ENCODE measurements at regions not wholly inside any gene's neighbourhood (a gene's known extent, or its start where the extent isn't known, plus 50 kb on each side); places are given as distances from the start of the nearest gene placed in this dataset.

DNA sequence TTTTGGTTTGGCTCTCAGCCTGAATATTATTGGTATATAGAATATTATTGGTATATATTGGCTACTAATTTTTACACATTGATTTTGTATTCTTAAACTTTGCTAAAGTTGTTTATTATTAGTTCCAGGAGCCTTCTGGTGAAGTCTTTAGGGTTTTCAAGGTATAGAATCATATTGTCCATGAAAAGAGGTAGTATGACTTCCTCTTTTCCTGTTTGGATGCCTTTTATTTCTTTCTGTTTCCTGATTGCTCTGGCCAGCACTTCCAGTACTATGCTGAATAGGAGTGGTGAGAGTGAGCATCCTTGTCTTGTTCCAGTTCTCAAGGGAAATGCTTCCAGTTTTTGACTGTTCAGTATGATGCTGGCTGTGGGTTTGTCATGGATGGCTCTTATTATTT is 107.3 kb upstream of the LIPC start:
- no peak for DNase-seq (ENCODE audit: low read depth, low spot score)

DNA sequence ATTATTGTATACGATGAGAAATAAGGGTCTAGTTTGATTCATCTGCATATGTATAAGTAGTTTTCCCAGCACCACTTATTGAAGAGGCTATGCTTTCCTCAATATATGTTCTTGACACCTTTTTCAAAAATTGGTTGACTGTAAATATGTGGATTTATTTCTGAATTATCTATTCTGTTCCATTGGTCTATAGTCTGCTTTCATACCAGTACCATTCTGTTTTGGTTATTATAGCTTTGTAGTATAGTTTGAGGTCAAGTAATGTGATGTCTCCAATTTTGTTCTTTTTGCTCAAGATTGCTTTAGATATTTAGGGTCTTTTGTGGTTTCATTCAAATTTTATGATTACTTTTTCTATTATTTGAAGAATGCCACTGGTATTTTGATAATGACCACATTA is 103.8 kb upstream of the LIPC start:
- no peak for DNase-seq (ENCODE audit: low read depth, low spot score)

DNA sequence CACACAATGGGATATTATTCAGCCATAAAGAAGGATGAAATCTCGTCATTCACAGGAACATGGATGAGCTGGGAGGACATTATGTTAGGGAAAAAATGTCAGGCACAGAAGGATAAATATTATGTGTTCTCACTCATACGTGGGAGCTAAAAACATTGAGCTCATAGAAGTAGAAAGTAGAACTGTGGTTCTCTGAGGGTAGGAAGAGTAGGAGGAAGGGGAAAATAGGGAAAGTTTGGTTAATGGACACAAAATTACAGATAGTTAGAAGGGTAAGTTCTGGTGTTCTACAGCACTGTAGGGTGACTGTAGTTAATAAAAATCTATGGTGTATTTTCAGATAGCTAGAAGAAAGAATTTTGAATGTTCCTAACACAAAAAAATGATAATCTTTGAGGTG is 102.6 kb upstream of the LIPC start:
- DNase-seq (ENCODE audit: low read depth, low spot score) = no peak

DNA sequence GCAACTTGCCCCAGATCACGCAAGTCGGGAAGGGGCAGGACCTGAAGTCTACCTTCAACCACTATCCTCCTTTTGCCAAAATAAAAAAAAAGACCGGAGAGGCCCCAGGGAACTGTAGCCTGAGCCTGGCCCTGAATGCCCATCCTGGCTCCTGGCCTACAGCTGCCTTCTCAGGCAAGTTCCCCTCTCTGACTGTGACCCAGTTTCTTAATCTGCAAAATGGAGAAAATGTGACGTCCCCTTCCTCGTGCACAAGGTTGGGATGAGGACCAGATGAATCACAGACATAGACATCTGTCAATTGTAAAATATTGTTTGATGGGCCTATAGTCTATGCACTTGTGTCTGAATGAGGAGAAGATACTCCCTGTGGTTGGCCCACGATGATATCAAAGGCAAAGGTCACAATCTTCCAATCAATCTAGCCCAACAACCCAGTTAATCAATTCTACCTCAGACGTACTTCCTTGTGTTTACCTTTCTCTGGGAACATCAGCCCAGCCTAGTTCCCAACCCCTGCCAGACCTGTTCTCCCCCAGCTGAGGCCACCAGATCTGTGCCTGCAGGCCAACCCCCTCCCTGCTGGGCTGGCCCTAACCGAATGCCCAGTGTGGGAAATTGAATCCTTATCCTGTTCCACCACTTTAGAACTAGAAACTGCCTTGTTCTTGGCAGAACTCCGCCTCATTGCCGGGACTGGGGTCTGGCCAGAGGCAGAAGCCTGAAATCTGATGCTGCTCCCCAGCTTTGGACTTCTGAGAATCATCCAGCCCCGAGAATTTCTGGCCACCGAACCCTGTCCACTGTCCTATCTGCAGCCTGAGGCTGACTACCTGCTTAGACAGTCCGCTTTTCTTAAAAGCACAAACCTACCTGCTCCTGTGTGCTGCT is 101.8 kb upstream of the LIPC start:
- DNase-seq (ENCODE audit: low read depth, low spot score) = no peak

DNA sequence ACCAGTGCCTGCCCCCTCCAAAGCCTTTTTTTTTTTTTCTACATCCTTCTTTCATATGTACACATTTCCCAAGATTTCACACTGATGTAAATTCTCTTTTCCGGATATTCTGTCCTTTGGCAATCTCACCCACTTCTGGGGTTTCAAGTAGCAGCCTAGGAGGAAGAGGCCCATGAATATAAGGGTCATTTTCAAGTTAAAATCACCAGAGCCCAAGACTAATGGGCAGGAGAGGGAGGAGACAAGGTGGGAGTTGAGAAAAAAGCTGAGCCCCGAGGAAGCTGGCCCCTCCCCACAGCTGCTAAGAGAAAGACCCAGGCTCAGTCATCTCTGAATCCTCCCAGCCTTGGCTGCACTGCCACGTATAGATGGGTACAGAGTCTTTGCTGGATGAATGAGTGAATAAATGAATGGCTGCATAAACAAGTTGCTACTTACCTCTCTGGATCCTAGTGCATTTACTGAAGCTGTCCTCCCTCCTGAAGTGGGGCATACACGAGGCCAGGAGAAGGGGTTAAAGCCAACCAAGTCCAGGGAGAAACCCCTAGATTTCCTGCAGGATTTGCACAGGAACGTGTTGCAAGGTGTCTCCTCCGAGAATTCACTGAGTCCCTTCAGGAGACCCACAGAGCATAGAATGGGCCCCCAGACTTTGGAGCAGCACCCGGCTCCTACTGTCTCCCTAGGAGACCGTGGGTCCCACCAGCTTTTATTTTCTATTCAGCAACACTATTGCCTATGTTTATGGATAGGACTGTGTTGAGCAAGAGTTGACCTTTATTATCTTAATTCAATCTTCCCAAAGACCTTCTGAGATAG is 100.8 kb upstream of the LIPC start:
- no peak for DNase-seq (ENCODE audit: low read depth, low spot score)

DNA sequence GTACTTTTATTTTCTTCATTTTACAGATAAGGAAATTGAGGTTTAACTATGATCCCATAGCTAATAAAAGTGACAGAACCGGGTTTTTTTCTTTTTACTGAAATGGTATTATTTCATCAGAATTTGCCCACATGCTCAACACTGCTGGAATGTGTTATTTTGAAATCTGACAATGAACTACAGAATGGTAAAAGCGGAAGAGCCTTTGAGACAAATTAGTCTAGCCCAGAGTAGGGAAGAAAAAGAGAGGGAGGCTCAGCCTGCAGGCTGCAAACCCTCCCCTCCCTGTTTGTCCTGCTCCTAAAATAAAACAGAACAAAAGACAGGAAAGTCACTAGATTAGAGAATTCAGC is 100.3 kb upstream of the LIPC start:
- DNase-seq (ENCODE audit: low read depth, low spot score) = no peak

DNA sequence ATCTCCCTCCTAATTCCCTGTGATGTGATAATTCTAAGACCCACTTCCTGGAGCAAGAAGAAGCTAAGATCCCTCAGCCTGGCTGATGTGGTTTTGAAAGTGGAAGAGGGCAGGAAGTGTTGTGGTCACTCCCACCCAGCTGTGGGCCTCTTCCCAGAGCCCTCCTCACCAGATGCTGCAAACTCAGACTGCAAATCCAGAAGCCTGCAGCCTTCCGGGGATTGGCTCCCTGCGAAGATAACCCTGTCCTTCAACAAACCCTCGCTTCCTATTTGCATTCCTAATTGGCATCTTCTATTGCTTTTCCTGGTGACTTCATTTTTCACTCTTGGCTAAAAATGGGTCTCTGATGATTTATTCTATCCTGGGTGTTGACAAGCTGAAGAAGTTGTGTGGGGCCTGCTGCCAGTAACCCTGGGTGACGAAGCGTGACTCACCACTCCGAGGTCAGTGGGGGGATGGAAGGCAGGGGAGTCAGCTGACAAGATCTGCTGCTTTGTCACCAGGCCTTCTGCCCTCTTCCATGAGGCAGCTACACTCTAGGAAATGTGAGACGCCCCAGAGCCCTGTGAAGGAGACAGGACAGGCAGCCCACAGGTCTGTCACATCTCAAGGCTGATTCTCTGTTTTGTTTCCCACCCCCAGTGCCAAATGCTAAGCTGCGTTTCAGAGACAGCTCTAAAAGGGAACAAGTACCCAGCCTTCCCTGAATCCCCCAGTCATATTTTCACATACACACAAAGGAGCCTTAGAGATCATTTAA is 99.7 kb upstream of the LIPC start:
- DNase-seq (ENCODE audit: low read depth, low spot score) = peak; percentile 98

DNA sequence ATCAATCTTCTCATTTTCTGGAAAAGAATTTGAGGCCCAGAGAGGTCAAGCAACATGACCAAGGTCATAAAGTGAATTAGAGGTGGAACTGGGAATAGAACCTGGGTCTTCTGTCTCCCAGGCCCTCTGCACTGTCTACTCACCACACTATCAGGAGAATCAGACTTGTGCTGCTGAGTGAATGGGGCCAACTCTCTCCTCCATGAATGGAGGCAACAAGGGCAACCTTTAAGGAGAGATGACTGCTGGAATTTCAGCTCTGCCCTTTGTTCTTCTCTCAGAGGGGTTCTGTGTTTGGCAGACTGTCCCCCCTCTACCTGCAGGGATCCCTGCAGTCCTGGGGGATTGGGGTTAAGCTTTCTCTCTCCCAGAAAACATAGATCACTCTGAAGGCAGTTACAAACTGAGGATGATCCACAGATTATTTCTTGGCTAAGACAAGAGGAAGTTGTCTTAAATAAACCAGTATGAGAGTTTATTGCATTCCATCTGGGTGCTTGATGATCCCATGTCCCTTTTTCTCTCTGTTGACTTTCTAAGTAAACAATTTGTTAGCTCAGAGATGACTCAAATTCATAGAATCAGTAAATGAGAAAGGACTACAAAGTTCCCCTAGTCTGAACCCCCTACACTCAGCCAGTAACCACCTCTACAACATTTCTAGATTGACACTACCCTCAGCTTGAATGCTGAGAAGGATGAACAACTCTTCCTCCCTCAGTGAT is 99.0 kb upstream of the LIPC start:
- peak; percentile 18 for DNase-seq (ENCODE audit: low read depth, low spot score)

DNA sequence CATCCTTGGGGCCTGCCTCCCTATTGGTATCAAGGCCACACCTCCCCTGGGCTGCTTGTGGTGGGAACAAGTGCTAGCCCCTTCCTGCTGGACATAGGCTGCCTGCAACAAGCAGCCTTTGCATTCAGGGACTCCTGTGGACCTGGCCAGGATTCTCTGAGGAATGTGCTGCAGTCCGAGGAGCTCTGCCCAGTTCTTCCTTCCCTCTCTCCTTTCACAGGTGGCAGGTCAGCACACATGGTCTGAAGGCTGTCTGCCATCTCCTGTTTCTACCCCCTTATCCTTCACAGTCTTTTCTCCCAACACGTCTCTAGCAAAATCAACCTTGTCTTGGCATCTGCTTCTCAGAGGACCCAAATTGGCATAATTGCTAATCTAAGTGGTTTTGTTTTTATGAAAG is 97.0 kb upstream of the LIPC start:
- DNase-seq (ENCODE audit: low read depth, low spot score) = no peak

DNA sequence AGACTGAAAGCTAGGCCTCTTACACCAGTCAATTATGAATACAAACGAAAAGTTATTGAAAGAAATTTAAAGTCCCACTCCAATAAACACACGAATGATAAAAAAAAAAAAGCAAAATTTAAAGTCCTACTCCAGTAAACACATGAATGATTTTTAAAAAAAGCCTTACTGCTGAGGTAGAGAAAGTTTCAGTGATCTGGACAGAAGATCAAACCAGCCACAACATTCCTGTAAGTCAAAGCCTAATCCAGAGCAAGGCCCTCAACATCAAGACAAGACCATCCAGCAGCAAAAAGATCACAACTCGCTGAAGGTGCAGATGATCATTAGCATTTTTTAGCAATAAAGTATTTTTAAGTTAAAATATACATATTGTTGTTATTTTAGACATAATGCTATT is 95.6 kb upstream of the LIPC start:
- peak; percentile 29 for DNase-seq (ENCODE audit: low read depth, low spot score)

DNA sequence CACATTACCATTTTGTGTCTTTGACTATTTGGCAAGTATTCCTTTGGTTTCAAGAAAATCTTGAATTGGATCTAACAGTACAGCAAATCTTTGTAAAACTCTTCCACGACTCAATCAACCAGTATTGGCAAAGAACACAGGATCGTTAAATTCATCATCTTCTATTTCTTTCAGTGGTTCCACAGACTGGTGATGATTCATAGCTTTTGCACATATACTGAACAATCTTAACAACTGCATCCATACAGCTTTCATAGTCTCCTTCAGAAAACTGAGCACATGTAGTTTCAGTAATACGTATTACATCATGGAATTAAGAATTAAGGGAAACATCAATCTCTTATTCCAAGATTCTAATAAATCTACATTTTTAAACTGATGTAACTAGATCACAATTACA is 91.6 kb upstream of the LIPC start:
- no peak for DNase-seq (ENCODE audit: low read depth, low spot score)

DNA sequence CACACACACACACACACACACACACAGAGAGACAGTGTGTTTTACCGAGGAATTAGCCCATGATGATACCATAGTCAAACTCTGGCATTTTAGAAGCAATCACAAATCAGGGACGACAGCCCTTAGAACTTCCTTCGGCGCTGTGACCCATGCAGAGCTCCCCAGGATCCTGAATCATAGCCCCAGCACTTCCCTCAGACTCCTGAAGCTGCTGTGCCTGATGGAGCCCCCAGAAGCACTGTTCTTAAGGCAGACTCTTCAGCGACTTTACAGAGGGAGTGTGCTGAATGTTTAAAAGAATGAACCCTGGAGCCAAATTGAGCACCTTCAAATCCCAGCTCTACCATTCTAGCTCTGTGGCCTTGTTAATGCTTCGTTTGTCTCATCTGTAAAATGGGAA is 89.3 kb upstream of the LIPC start:
- no peak for DNase-seq (ENCODE audit: low read depth, low spot score)

DNA sequence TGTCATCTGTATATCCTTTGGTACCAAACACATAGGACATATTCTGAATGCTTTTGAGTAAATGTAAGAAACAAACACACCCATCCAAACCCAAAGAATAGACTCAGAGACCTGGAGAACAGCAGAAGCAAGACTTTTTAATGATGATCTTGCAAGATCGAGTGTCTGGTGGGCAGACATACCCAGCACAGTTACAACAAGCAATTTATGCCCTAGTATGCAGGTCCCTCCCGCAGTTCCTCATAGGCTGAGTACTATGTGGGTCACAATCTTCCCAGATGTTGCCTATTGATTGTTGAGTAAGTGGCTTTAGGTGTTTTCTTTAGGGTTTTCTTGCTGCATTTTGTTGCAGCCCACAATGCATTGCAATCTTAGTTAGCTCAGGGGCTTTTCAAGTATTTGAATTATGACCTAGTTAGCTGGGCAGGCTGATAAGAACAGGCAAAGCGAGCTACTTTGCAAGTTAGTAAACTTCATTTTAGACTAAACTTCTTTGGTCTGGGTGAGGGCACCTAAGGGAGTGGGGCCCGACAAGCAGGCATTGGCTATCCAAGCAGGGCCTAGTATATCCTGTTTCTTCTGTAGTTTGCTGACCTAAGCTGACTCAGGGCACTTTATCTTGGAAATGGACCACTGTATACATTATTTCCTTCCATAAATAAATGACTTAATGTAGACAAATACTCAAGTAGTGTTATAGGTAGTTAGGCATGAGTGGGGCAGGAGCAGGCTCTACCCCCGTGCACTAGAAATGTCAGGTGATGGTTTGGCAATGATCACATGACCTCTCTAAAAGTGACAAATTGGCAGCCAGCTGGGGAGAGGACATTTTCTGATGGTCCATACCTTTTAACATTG is 87.3 kb upstream of the LIPC start:
- DNase-seq (ENCODE audit: low read depth, low spot score) = no peak

DNA sequence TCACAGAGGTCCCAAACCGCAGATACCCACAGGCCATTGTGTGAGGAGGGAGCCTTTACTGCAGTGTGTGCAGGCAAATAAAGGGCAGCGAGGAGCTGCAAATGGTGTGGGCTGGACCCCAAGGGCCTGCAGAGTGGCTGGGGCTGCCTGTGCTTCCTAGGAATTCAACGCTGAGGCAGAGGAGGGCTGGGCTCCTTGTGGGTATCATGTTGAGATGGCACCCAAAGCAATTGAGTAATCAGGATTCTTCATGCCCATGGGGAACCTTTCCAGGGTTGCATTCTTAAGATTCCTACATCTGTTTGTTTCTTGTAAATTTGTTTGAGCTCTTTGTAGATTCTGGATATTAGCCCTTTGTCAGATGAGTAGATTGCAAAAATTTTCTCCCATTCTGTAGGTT is 85.4 kb upstream of the LIPC start:
- DNase-seq (ENCODE audit: low read depth, low spot score) = peak; percentile 81

DNA sequence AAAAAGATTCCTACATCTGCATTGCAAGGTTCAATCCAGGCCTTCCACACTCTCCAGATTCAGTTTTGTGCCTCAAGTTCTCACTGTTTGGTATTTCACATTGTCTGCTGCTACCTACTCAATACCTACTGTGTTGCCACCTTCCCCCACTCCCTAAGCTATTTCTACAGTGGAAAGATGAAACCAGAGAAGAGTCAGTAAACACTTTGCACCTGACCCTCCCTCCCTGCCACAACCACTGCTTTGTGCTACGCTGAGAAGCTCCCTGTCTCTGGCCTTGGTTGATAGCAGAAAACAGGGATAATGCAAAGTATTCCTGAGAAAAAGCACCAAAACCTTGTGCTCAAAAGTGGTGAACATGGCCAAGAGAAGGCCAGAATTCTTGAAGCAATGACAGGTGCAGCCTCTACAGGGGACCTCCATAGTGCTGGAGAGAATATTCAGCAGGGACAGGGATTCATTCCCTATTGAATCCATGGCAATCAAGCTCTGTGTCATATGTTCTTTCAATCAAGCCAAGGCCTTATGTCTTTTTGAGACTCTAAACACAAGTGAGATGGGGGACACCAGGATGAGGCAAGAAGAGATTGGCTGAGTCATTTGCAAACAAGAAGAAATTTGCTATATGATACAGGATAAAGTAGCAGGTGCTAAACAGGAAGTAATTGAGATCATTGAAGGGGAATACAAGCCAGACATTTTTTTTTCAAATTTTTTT is 83.5 kb upstream of the LIPC start:
- DNase-seq (ENCODE audit: low read depth, low spot score) = no peak

DNA sequence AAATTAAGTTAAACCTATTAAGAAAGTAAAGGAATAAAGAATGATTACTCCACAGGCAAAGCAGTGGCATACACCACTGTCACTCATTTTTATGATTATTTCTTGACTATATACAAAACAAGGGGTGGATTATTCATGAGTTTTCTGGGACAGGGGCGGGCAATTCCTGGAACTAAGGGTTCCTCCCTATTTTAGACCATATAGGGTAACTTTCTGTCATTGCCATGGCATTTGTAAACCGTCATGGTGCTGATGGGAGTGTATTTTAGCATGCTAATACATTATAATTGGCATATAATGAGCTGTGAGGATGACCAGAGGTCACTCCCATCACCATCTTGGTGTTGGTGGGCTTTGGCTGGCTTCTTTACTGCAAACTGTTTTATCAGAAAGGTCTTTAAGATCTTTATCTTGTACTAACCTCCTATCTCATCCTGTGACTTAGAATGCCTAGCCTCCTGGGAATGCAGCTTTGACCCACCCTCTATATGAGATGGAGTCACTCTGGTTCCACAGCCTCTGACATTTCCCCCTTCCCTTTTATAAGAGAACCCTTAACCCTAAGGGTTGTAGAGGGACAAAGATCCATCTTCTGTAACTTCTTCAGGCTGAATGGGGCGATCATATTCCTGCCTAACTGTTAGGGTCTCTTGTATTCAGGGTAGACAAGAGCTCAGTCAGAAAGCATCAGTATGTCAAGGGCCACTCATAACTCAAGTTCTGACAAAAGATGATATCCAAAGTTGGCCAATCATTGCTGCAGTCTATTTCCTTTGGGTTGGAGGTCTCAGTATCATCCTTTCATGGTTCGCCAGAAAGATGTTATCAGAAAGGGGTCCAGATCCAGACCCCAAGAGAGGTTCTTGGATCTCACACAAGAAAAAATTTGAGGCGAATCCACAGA is 79.5 kb upstream of the LIPC start:
- no peak for DNase-seq (ENCODE audit: low read depth, low spot score)

DNA sequence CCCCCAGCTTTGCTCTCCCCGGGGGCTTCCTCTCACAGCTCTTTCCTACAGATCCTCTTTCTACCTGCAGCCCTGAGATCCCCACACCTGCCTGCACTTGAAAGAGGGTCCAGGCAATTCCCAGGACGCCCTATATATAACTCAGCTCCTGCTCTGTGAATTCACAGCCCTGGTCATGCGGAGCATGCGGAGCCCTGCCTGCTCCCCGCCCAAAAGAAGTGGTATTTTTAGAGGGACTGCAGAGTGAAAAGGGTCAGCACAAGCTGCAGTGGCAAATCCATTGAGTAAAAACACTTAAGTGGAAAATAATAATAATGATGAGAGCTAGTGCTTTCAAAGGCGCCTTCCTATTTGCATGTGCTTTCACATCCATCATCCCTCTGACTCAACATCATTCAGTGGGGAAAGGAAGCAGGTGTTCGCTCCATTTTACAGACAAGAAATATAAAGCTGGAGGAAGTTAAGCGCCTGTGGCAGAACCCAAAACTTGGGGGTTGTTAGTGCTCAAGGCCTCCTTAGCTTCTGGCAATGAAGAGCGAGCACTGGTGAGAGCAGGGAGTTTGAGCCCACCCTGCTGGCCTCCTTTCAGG is 76.3 kb upstream of the LIPC start:
- no peak for DNase-seq (ENCODE audit: low read depth, low spot score)

DNA sequence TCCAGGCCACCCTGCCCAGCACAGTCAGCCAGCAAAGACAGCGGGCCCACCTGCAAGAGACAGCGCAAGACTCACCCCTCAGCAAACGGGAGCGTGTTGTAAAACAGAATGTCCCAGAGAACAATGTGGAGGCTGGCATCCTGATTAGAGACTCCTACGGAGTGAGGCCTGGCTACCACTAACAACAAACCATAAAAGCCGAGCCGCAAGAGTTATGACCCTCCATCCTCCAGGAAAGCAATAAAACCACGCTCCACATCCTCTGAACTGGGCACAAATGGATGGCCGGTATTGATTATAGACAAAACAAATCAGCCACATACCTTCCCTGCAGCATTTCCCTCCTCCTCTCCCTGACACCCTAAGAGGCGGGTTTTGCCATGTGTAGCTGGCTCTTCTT is 75.8 kb upstream of the LIPC start:
- DNase-seq (ENCODE audit: low read depth, low spot score) = no peak

Data from astrocyte of the hippocampus (primary cell).